Activated naive CD8-positive, alpha-beta T cell treated with anti-CD3 and anti-CD28 coated beads, Interleukin-2, amount 10 ng/mL, durations not matched to agents 7 days and 5 days (primary cell): ENCODE measurements at regions not wholly inside any gene's neighbourhood (a gene's known extent, or its start where the extent isn't known, plus 50 kb on each side); places are given as distances from the start of the nearest gene placed in this dataset.

Source experiments
- ATAC-seq: fragments of 150-1000 bp; cut with Tn5 transposase; one replicate; pipeline ENCODE4 v1.10.0; 2021; ENCODE audit warnings: low read depth, moderate library complexity
- POLR2A ChIA-PET: fragments of 350-600 bp; sonication (Branson Sonifier 250); formaldehyde crosslinking; loops from one replicate; lab custom pipeline; 2021; ENCODE audit warnings: antibody characterized with exemption; lab: Charles Lee
- DNase-seq: peaks from one replicate; pipeline ENCODE4 v3.0.0; 2021
- H3K27ac Mint-ChIP-seq: one replicate; pipeline ENCODE4 v1.8.0; 2022; ENCODE audit warnings: mild to moderate bottlenecking, mixed read lengths
- H3K27me3 Mint-ChIP-seq: one replicate; pipeline ENCODE4 v1.8.0; 2022; ENCODE audit warnings: mild to moderate bottlenecking, moderate library complexity, mixed read lengths
- H3K36me3 Mint-ChIP-seq: one replicate; pipeline ENCODE4 v1.8.0; 2021; ENCODE audit warnings: mild to moderate bottlenecking, mixed read lengths
- H3K4me1 Mint-ChIP-seq: one replicate; pipeline ENCODE4 v1.8.0; 2021; ENCODE audit warnings: mixed read lengths
- H3K4me3 Mint-ChIP-seq: one replicate; pipeline ENCODE4 v1.8.0; 2022; ENCODE audit warnings: mild to moderate bottlenecking, moderate library complexity, mixed read lengths
- H3K9me3 Mint-ChIP-seq: one replicate; pipeline ENCODE4 v1.8.0; 2021; ENCODE audit warnings: mixed read lengths

- no peaks in the 10 kb centered on the region for H3K9me3 Mint-ChIP-seq
- H3K36me3 Mint-ChIP-seq = no peaks in the 10 kb centered on the region
- no peaks in the 10 kb centered on the region for H3K4me1 Mint-ChIP-seq
- no peak overlapping the region for H3K4me3 Mint-ChIP-seq
- peaks cover 11% of the 10 kb centered on the region for H3K27me3 Mint-ChIP-seq
- H3K27ac Mint-ChIP-seq = no peak overlapping the region
- DNase-seq = no peak
- no peak for ATAC-seq
- POLR2A ChIA-PET = no interaction called here
Measured at GRCh38 chr6:125513978-125514377, 212.2 kb upstream of the HDDC2 start.

GRCh38 chr6:125516644-125517043 lies 214.9 kb upstream of the HDDC2 start:
- H3K4me1 Mint-ChIP-seq = no peaks in the 10 kb centered on the region
- POLR2A ChIA-PET = no interaction called here
- no peaks in the 10 kb centered on the region for H3K9me3 Mint-ChIP-seq
- no peak overlapping the region for H3K4me3 Mint-ChIP-seq
- H3K27ac Mint-ChIP-seq = no peak overlapping the region
- H3K27me3 Mint-ChIP-seq = peaks cover 12% of the 10 kb centered on the region
- no peak for ATAC-seq
- H3K36me3 Mint-ChIP-seq = no peaks in the 10 kb centered on the region
- no peak for DNase-seq

- Mint-ChIP-seq H3K27ac (no peak overlapping the region), H3K4me3 (no peak overlapping the region), H3K27me3 (peaks cover 12% of the 10 kb centered on the region), H3K9me3 (no peaks in the 10 kb centered on the region), H3K36me3 (no peaks in the 10 kb centered on the region), H3K4me1 (no peaks in the 10 kb centered on the region)
- DNase-seq (no peak), ATAC-seq (no peak)
- POLR2A ChIA-PET = no interaction called here
Measured at GRCh38 chr6:125519367-125519766, 217.6 kb upstream of the HDDC2 start.

- peaks cover 34% of the 10 kb centered on the region for H3K27me3 Mint-ChIP-seq
- no peak for ATAC-seq
- no peak for DNase-seq
- no peak overlapping the region for H3K27ac Mint-ChIP-seq
- POLR2A ChIA-PET = no interaction called here
- H3K36me3 Mint-ChIP-seq = no peaks in the 10 kb centered on the region
- H3K4me1 Mint-ChIP-seq = no peaks in the 10 kb centered on the region
- H3K4me3 Mint-ChIP-seq = no peak overlapping the region
- H3K9me3 Mint-ChIP-seq = no peaks in the 10 kb centered on the region
Measured at GRCh38 chr6:125524356-125524755, 222.6 kb upstream of the HDDC2 start.

- Mint-ChIP-seq H3K4me1 (no peaks in the 10 kb centered on the region), H3K4me3 (no peak overlapping the region), H3K27ac (no peak overlapping the region), H3K36me3 (no peaks in the 10 kb centered on the region), H3K9me3 (no peaks in the 10 kb centered on the region), H3K27me3 (peaks cover 42% of the 10 kb centered on the region)
- DNase-seq (no peak), ATAC-seq (no peak)
- POLR2A ChIA-PET = no interaction called here
Measured at GRCh38 chr6:125526007-125526720, 223.3 kb upstream of the HEY2 start.

- ATAC-seq = no peak
- H3K4me3 Mint-ChIP-seq = no peak overlapping the region
- peaks cover 6% of the 10 kb centered on the region for H3K4me1 Mint-ChIP-seq
- no peaks in the 10 kb centered on the region for H3K36me3 Mint-ChIP-seq
- no peak for DNase-seq
- H3K9me3 Mint-ChIP-seq = no peaks in the 10 kb centered on the region
- H3K27me3 Mint-ChIP-seq = peaks cover 56% of the 10 kb centered on the region
- H3K27ac Mint-ChIP-seq = no peak overlapping the region
- POLR2A ChIA-PET = no interaction called here
Measured at GRCh38 chr6:125528621-125529041, 220.8 kb upstream of the HEY2 start.

- no peaks in the 10 kb centered on the region for H3K36me3 Mint-ChIP-seq
- POLR2A ChIA-PET = no interaction called here
- H3K27me3 Mint-ChIP-seq = peaks cover 61% of the 10 kb centered on the region
- DNase-seq (no peak), ATAC-seq (no peak)
- H3K4me3 Mint-ChIP-seq = no peak overlapping the region
- no peaks in the 10 kb centered on the region for H3K9me3 Mint-ChIP-seq
- H3K4me1 Mint-ChIP-seq = peaks cover 6% of the 10 kb centered on the region
- H3K27ac Mint-ChIP-seq = no peak overlapping the region
Measured at GRCh38 chr6:125529061-125529460, 220.4 kb upstream of the HEY2 start.

GRCh38 chr6:125533710-125534397 lies 215.6 kb upstream of the HEY2 start:
- ATAC-seq = no peak
- H3K4me3 Mint-ChIP-seq = peak overlapping the region; percentile 6
- no peaks in the 10 kb centered on the region for H3K9me3 Mint-ChIP-seq
- POLR2A ChIA-PET = no interaction called here
- peaks cover 6% of the 10 kb centered on the region for H3K4me1 Mint-ChIP-seq
- no peak for DNase-seq
- H3K36me3 Mint-ChIP-seq = no peaks in the 10 kb centered on the region
- H3K27me3 Mint-ChIP-seq = peaks cover 52% of the 10 kb centered on the region
- no peak overlapping the region for H3K27ac Mint-ChIP-seq

- H3K4me3 Mint-ChIP-seq = no peak overlapping the region
- no peaks in the 10 kb centered on the region for H3K9me3 Mint-ChIP-seq
- peaks cover 46% of the 10 kb centered on the region for H3K27me3 Mint-ChIP-seq
- H3K27ac Mint-ChIP-seq = no peak overlapping the region
- ATAC-seq (no peak), DNase-seq (no peak)
- POLR2A ChIA-PET = no interaction called here
- no peaks in the 10 kb centered on the region for H3K36me3 Mint-ChIP-seq
- H3K4me1 Mint-ChIP-seq = peaks cover 6% of the 10 kb centered on the region
Measured at GRCh38 chr6:125534430-125535263, 214.8 kb upstream of the HEY2 start.

GRCh38 chr6:125537090-125537489 lies 212.3 kb upstream of the HEY2 start:
- H3K27me3 Mint-ChIP-seq = peaks cover 34% of the 10 kb centered on the region
- no peak overlapping the region for H3K4me3 Mint-ChIP-seq
- no peak overlapping the region for H3K27ac Mint-ChIP-seq
- DNase-seq = no peak
- no peaks in the 10 kb centered on the region for H3K9me3 Mint-ChIP-seq
- POLR2A ChIA-PET = no interaction called here
- no peaks in the 10 kb centered on the region for H3K36me3 Mint-ChIP-seq
- ATAC-seq = no peak
- H3K4me1 Mint-ChIP-seq = peaks cover 6% of the 10 kb centered on the region

- Mint-ChIP-seq H3K4me3 (no peak overlapping the region), H3K9me3 (no peaks in the 10 kb centered on the region), H3K27me3 (peaks cover 13% of the 10 kb centered on the region), H3K4me1 (no peaks in the 10 kb centered on the region), H3K27ac (no peak overlapping the region), H3K36me3 (no peaks in the 10 kb centered on the region)
- ATAC-seq (no peak), DNase-seq (no peak)
- POLR2A ChIA-PET = no interaction called here
Measured at GRCh38 chr6:125539892-125540291, 209.5 kb upstream of the HEY2 start.

- no peak overlapping the region for H3K27ac Mint-ChIP-seq
- no peaks in the 10 kb centered on the region for H3K9me3 Mint-ChIP-seq
- H3K36me3 Mint-ChIP-seq = no peaks in the 10 kb centered on the region
- no peaks in the 10 kb centered on the region for H3K4me1 Mint-ChIP-seq
- DNase-seq (no peak), ATAC-seq (no peak)
- H3K27me3 Mint-ChIP-seq = peaks cover 11% of the 10 kb centered on the region
- H3K4me3 Mint-ChIP-seq = no peak overlapping the region
- POLR2A ChIA-PET = no interaction called here
Measured at GRCh38 chr6:125544819-125545218, 204.6 kb upstream of the HEY2 start.

GRCh38 chr6:125546841-125547251 lies 202.6 kb upstream of the HEY2 start:
- POLR2A ChIA-PET = interaction anchor here (0.6 kb wide), 1 partner anchor 1711 kb away, joined by 3 read pairs; no protein-coding TSS in a partner anchor
- H3K27me3 Mint-ChIP-seq = peaks cover 14% of the 10 kb centered on the region
- H3K4me3 Mint-ChIP-seq = no peak overlapping the region
- no peaks in the 10 kb centered on the region for H3K36me3 Mint-ChIP-seq
- H3K9me3 Mint-ChIP-seq = no peaks in the 10 kb centered on the region
- DNase-seq (no peak), ATAC-seq (no peak)
- H3K27ac Mint-ChIP-seq = no peak overlapping the region
- H3K4me1 Mint-ChIP-seq = no peaks in the 10 kb centered on the region
